Mesothelial cell of epicardium (in vitro differentiated cells): ENCODE measurements at regions not wholly inside any gene's neighbourhood (a gene's known extent, or its start where the extent isn't known, plus 50 kb on each side); places are given as distances from the start of the nearest gene placed in this dataset.
A peak's percentile ranks its signal among the peaks of the same experiment; 100 is the strongest.

Experiments used
- DNase-seq, 2 experiments: peaks; one replicate each; pipeline ENCODE4 v3.0.0; 2021; ENCODE audit warnings: low spot score in 2 of 2; ENCODE audit not compliant: unreplicated experiment in 2 of 2
- H3K27ac Mint-ChIP-seq: 2 replicates; pipeline ENCODE4 v1.8.0; 2021; ENCODE audit warnings: mixed read lengths
- H3K27me3 Mint-ChIP-seq: 2 replicates; pipeline ENCODE4 v1.8.0; 2021; ENCODE audit warnings: low read depth, mixed read lengths
- H3K36me3 Mint-ChIP-seq: 2 replicates; pipeline ENCODE4 v1.8.0; 2021; ENCODE audit warnings: mixed read lengths
- H3K4me1 Mint-ChIP-seq: 2 replicates; pipeline ENCODE4 v1.8.0; 2021; ENCODE audit warnings: mixed read lengths
- H3K4me3 Mint-ChIP-seq: 2 replicates; pipeline ENCODE4 v1.8.0; 2021; ENCODE audit warnings: mild to moderate bottlenecking, moderate library complexity, mixed read lengths
- H3K9me3 Mint-ChIP-seq: 2 replicates; pipeline ENCODE4 v1.8.0; 2021; ENCODE audit warnings: mixed read lengths
- CTCF ChIP-seq: fragments of 200-600 bp; sonication (generic); IDR thresholded peaks from one replicate; pipeline ENCODE4 v1.5.0; 2021; ENCODE audit warnings: antibody characterized with exemption; ENCODE audit not compliant: unreplicated experiment

- TF ChIP-seq CTCF, result peak; percentile 75
- DNase-seq, result peak in 1 of 2 experiments; percentile 53
Measured at GRCh38 chr5:96336351-96336985, 96.6 kb downstream of the PCSK1 start.

GRCh38 chr5:96335873-96336272 lies 97.2 kb downstream of the PCSK1 start:
- Mint-ChIP-seq H3K36me3 (no peaks in the 10 kb centered on the region), H3K9me3 (no peaks in the 10 kb centered on the region), H3K27me3 (no peaks in the 10 kb centered on the region), H3K4me3 (no peak overlapping the region), H3K4me1 (peaks cover 11% of the 10 kb centered on the region), H3K27ac (no peak overlapping the region)
- DNase-seq, result no peak
- no peak for TF ChIP-seq CTCF

More at GRCh38 chr5:96336351-96336985, 96.6 kb downstream of the PCSK1 start:
- Mint-ChIP-seq H3K27me3 (no peaks in the 10 kb centered on the region), H3K9me3 (no peaks in the 10 kb centered on the region), H3K4me3 (no peak overlapping the region), H3K4me1 (peaks cover 6% of the 10 kb centered on the region), H3K36me3 (no peaks in the 10 kb centered on the region), H3K27ac (no peak overlapping the region)

GRCh38 chr5:96333391-96333790 lies 99.7 kb downstream of the PCSK1 start:
- no peak overlapping the region for H3K4me3 Mint-ChIP-seq
- H3K4me1 Mint-ChIP-seq, result peaks cover 17% of the 10 kb centered on the region
- DNase-seq, result no peak
- no peak for TF ChIP-seq CTCF
- no peaks in the 10 kb centered on the region for H3K9me3 Mint-ChIP-seq
- no peaks in the 10 kb centered on the region for H3K36me3 Mint-ChIP-seq
- H3K27me3 Mint-ChIP-seq, result no peaks in the 10 kb centered on the region
- H3K27ac Mint-ChIP-seq, result no peak overlapping the region

GRCh38 chr5:96332535-96333366 lies 100.3 kb downstream of the PCSK1 start:
- H3K36me3 Mint-ChIP-seq, result no peaks in the 10 kb centered on the region
- H3K4me1 Mint-ChIP-seq, result peaks cover 17% of the 10 kb centered on the region
- no peak overlapping the region for H3K4me3 Mint-ChIP-seq
- no peak for DNase-seq
- H3K9me3 Mint-ChIP-seq, result no peaks in the 10 kb centered on the region
- no peaks in the 10 kb centered on the region for H3K27me3 Mint-ChIP-seq
- no peak overlapping the region for H3K27ac Mint-ChIP-seq
- TF ChIP-seq CTCF, result no peak

GRCh38 chr5:96331681-96332361 lies 101.2 kb downstream of the PCSK1 start:
- H3K27me3 Mint-ChIP-seq, result no peaks in the 10 kb centered on the region
- H3K36me3 Mint-ChIP-seq, result no peaks in the 10 kb centered on the region
- TF ChIP-seq CTCF, result no peak
- no peak overlapping the region for H3K4me3 Mint-ChIP-seq
- peaks cover 17% of the 10 kb centered on the region for H3K4me1 Mint-ChIP-seq
- no peak for DNase-seq
- no peaks in the 10 kb centered on the region for H3K9me3 Mint-ChIP-seq
- H3K27ac Mint-ChIP-seq, result no peak overlapping the region
